Neuronal stem cell (in vitro differentiated cells): ENCODE measurements at regions not wholly inside any gene's neighbourhood (a gene's known extent, or its start where the extent isn't known, plus 50 kb on each side); places are given as distances from the start of the nearest gene placed in this dataset.

Experiments
- DNase-seq: peaks from one replicate; pipeline ENCODE4 v3.0.0-alpha.2; 2013; ENCODE audit warnings: low spot score
- H2AFZ ChIP-seq: one replicate; pipeline ENCODE4 v1.6.1; 2013; ENCODE audit warnings: mild to moderate bottlenecking, low read length, inconsistent platforms
- H2AK5ac ChIP-seq: 2 replicates; pipeline ENCODE4 v1.6.1; 2013; ENCODE audit warnings: low read depth, mild to moderate bottlenecking, inconsistent platforms, low read length, moderate library complexity, mixed read lengths
- H2BK120ac ChIP-seq: 2 replicates; pipeline ENCODE4 v1.6.1; 2013; ENCODE audit warnings: low read depth, mild to moderate bottlenecking, inconsistent platforms, low read length, moderate library complexity, mixed read lengths
- H2BK12ac ChIP-seq: one replicate; pipeline ENCODE4 v1.6.1; 2013; ENCODE audit warnings: low read length, inconsistent platforms
- H2BK15ac ChIP-seq: 2 replicates; pipeline ENCODE4 v1.6.1; 2013; ENCODE audit warnings: mild to moderate bottlenecking, low read length, inconsistent platforms, mixed read lengths
- H2BK5ac ChIP-seq: one replicate; pipeline ENCODE4 v1.6.1; 2013; ENCODE audit warnings: inconsistent platforms, mild to moderate bottlenecking, low read length, moderate library complexity
- H3K14ac ChIP-seq: one replicate; pipeline ENCODE4 v1.6.1; 2013; ENCODE audit warnings: low read length, inconsistent platforms
- H3K18ac ChIP-seq: 2 replicates; pipeline ENCODE4 v1.6.1; 2013; ENCODE audit warnings: low read length, inconsistent platforms
- H3K23ac ChIP-seq: 2 replicates; pipeline ENCODE4 v1.6.1; 2013; ENCODE audit warnings: low read depth, mild to moderate bottlenecking, mixed read lengths, low read length, inconsistent platforms; ENCODE audit not compliant: poor library complexity
- H3K27ac ChIP-seq: replicated peaks from 3 replicates; pipeline ENCODE4 v1.5.1; 2013; ENCODE audit warnings: low read length, inconsistent platforms
- H3K27me3 ChIP-seq, 3 experiments: 2 replicates each; pipeline ENCODE4 v1.6.1; 2013; ENCODE audit warnings: low read length in 3 of 3, mild to moderate bottlenecking in 2 of 3, inconsistent platforms in 1 of 3, low read depth in 1 of 3, mixed read lengths in 1 of 3, moderate library complexity in 1 of 3; ENCODE audit not compliant: control insufficient read depth in 3 of 3, insufficient read depth in 3 of 3
- H3K36me3 ChIP-seq, 2 donors: replicated peaks in 1 of 2; 2 replicates each; pipeline ENCODE4 v1.6.1; 2013; ENCODE audit warnings: low read length in 2 of 2; ENCODE audit not compliant: control insufficient read depth in 2 of 2, insufficient read depth in 2 of 2
- H3K4ac ChIP-seq: 2 replicates; pipeline ENCODE4 v1.6.1; 2013; ENCODE audit warnings: inconsistent platforms, mild to moderate bottlenecking, low read length, moderate library complexity
- H3K4me1 ChIP-seq, 2 donors: 1 replicate in 1 of 2; 2 replicates in 1 of 2; pipeline ENCODE4 v1.6.1; 2013; ENCODE audit warnings: low read length in 2 of 2, low read depth in 1 of 2; ENCODE audit not compliant: control insufficient read depth in 2 of 2, insufficient read depth in 1 of 2
- H3K4me2 ChIP-seq: one replicate; pipeline ENCODE4 v1.6.1; 2013; ENCODE audit warnings: mild to moderate bottlenecking, low read length, inconsistent platforms; ENCODE audit not compliant: insufficient read depth, poor library complexity, severe bottlenecking
- H3K4me3 ChIP-seq, 2 donors: 2 replicates each; pipeline ENCODE4 v1.5.1; 2013; ENCODE audit warnings: low read length in 2 of 2, mild to moderate bottlenecking in 2 of 2, inconsistent platforms in 1 of 2, moderate library complexity in 1 of 2
- H3K79me1 ChIP-seq: one replicate; pipeline ENCODE4 v1.6.1; 2013; ENCODE audit warnings: low read depth, mild to moderate bottlenecking, inconsistent platforms, low read length, moderate library complexity
- H3K9ac ChIP-seq: one replicate; pipeline ENCODE4 v1.6.1; 2013; ENCODE audit warnings: mild to moderate bottlenecking, low read depth, low read length, inconsistent platforms; ENCODE audit not compliant: poor library complexity
- H3K9me3 ChIP-seq, 2 donors: replicated peaks in 1 of 2; 2 replicates each; pipeline versions ENCODE3 to v1.6.1; 2013; ENCODE audit warnings: low read length in 2 of 2, mild to moderate bottlenecking in 2 of 2, inconsistent platforms in 1 of 2, low read depth in 1 of 2, mixed read lengths in 1 of 2, moderate library complexity in 1 of 2; ENCODE audit not compliant: control insufficient read depth in 2 of 2, insufficient read depth in 1 of 2
- H4K8ac ChIP-seq: one replicate; pipeline ENCODE4 v1.6.1; 2013; ENCODE audit warnings: low read depth, mild to moderate bottlenecking, inconsistent platforms, low read length, moderate library complexity
- H4K91ac ChIP-seq: one replicate; pipeline ENCODE4 v1.6.1; 2013; ENCODE audit warnings: low read length, low read depth, mild to moderate bottlenecking, inconsistent platforms; ENCODE audit not compliant: poor library complexity
- WGBS, 2 donors: extraction: QIAGEN DNeasy Blood & Tissue Kit; methylation state at CpG; one replicate each; pipeline ENCODE4 v1.1.7; 2013; ENCODE audit warnings: missing lambda C conversion rate in 2 of 2, mixed read lengths in 1 of 2; ENCODE audit not compliant: insufficient read length in 2 of 2, insufficient replicate concordance in 1 of 2; ENCODE audit errors: extremely low coverage in 2 of 2; 5-methylcytosine and 5-hydroxymethylcytosine counted together

- H3K79me1 ChIP-seq = no peaks in the 10 kb centered on the region
- no peaks in the 10 kb centered on the region for H3K36me3 ChIP-seq
- H3K9ac ChIP-seq = no peak overlapping the region
- DNase-seq = no peak
- H3K4me1 ChIP-seq = peaks cover 0 to 12% of the 10 kb centered on the region in 2 donors
- no peak overlapping the region for H3K23ac ChIP-seq
- H2BK5ac ChIP-seq = no peak overlapping the region
- no peaks in the 10 kb centered on the region for H3K9me3 ChIP-seq
- no peak overlapping the region for H3K14ac ChIP-seq
- no peak overlapping the region for H3K18ac ChIP-seq
- H3K4ac ChIP-seq = no peak overlapping the region
- H2BK12ac ChIP-seq = no peak overlapping the region
- no peaks in the 10 kb centered on the region for H3K27me3 ChIP-seq
- no CpG with 5 or more reads among the region's 3 CpGs for WGBS, 2 donors
- no peak overlapping the region for H3K27ac ChIP-seq
- no peak overlapping the region for H2AFZ ChIP-seq
- H3K4me2 ChIP-seq = no peak overlapping the region
- H4K91ac ChIP-seq = no peak overlapping the region
- no peak overlapping the region for H3K4me3 ChIP-seq
- H2AK5ac ChIP-seq = no peak overlapping the region
- H4K8ac ChIP-seq = no peak overlapping the region
- no peak overlapping the region for H2BK15ac ChIP-seq
- H2BK120ac ChIP-seq = no peak overlapping the region
Measured at GRCh38 chr10:29067628-29068027, 221.2 kb upstream of the LYZL1 start.

GRCh38 chr10:29068302-29068701 is 220.6 kb upstream of the LYZL1 start:
- no peak overlapping the region for H3K23ac ChIP-seq
- DNase-seq = peak; percentile 20
- no peak overlapping the region for H3K9ac ChIP-seq
- H4K8ac ChIP-seq = no peak overlapping the region
- no peak overlapping the region for H2BK5ac ChIP-seq
- no peaks in the 10 kb centered on the region for H3K79me1 ChIP-seq
- no peak overlapping the region for H2BK120ac ChIP-seq
- no CpG with 5 or more reads among the region's 1 CpG for WGBS, 2 donors
- H3K27ac ChIP-seq = no peak overlapping the region
- H3K18ac ChIP-seq = no peak overlapping the region
- H3K4ac ChIP-seq = no peak overlapping the region
- H2BK12ac ChIP-seq = no peak overlapping the region
- H2BK15ac ChIP-seq = no peak overlapping the region
- no peak overlapping the region for H4K91ac ChIP-seq
- no peaks in the 10 kb centered on the region for H3K27me3 ChIP-seq
- no peak overlapping the region for H3K4me3 ChIP-seq
- no peak overlapping the region for H3K4me2 ChIP-seq
- H3K14ac ChIP-seq = no peak overlapping the region
- no peaks in the 10 kb centered on the region for H3K9me3 ChIP-seq
- H2AFZ ChIP-seq = no peak overlapping the region
- no peak overlapping the region for H2AK5ac ChIP-seq
- H3K4me1 ChIP-seq = peaks cover 0 to 12% of the 10 kb centered on the region in 2 donors
- no peaks in the 10 kb centered on the region for H3K36me3 ChIP-seq

GRCh38 chr10:29068966-29069365 is 219.9 kb upstream of the LYZL1 start:
- Histone ChIP-seq H3K9me3 (no peaks in the 10 kb centered on the region), H3K18ac (no peak overlapping the region), H4K91ac (no peak overlapping the region), H3K4ac (no peak overlapping the region), H3K4me3 (no peak overlapping the region), H3K14ac (no peak overlapping the region), H2AFZ (no peak overlapping the region), H2BK15ac (no peak overlapping the region), H3K27me3 (no peaks in the 10 kb centered on the region), H2AK5ac (peak overlapping the region; percentile 14), H2BK5ac (no peak overlapping the region), H2BK12ac (no peak overlapping the region), H4K8ac (no peak overlapping the region), H3K23ac (no peak overlapping the region), H3K79me1 (no peaks in the 10 kb centered on the region), H2BK120ac (no peak overlapping the region), H3K4me1 (peaks cover 0 to 12% of the 10 kb centered on the region in 2 donors), H3K9ac (no peak overlapping the region), H3K27ac (no peak overlapping the region), H3K36me3 (no peaks in the 10 kb centered on the region), H3K4me2 (peak overlapping the region; percentile 4)
- no peak for DNase-seq
- no CpG with 5 or more reads among the region's 6 CpGs for WGBS, 2 donors

- Histone ChIP-seq H3K4me2 (no peak overlapping the region), H2BK5ac (no peak overlapping the region), H2BK15ac (no peak overlapping the region), H3K4ac (no peak overlapping the region), H3K4me3 (no peak overlapping the region), H3K79me1 (no peaks in the 10 kb centered on the region), H3K23ac (no peak overlapping the region), H3K4me1 (peaks cover 0 to 12% of the 10 kb centered on the region in 2 donors), H3K9me3 (no peaks in the 10 kb centered on the region), H3K27ac (no peak overlapping the region), H3K18ac (no peak overlapping the region), H4K8ac (no peak overlapping the region), H3K27me3 (no peaks in the 10 kb centered on the region), H2BK120ac (no peak overlapping the region), H2AFZ (no peak overlapping the region), H3K36me3 (no peaks in the 10 kb centered on the region), H2BK12ac (no peak overlapping the region), H4K91ac (no peak overlapping the region), H2AK5ac (no peak overlapping the region), H3K14ac (no peak overlapping the region), H3K9ac (no peak overlapping the region)
- no CpG with 5 or more reads among the region's 4 CpGs for WGBS, 2 donors
- no peak for DNase-seq
Measured at GRCh38 chr10:29069941-29070340, 218.9 kb upstream of the LYZL1 start.
